Thymus (tissue), 11 donors: ENCODE measurements at regions not wholly inside any gene's neighbourhood (a gene's known extent, or its start where the extent isn't known, plus 50 kb on each side); places are given as distances from the start of the nearest gene placed in this dataset.
A peak's percentile ranks its signal among the peaks of the same experiment; 100 is the strongest.
"Not testable (repeated sequence)": the region's sequence is repeated elsewhere in the genome, so short reads cannot be mapped to it uniquely, and the experiment has no call there.

Experiments
- DNase-seq, 9 donors: peaks; one replicate each; pipeline ENCODE4 v3.0.0-alpha.2; 2013; ENCODE audit warnings: low spot score in 9 of 9, low read depth in 6 of 9, missing footprints in 1 of 9
- H3K27ac ChIP-seq, 2 donors: one replicate each; pipeline ENCODE4 v1.5.1; 2013; ENCODE audit warnings: control low read depth in 1 of 2, low read depth in 1 of 2, low read length in 1 of 2, mild to moderate bottlenecking in 1 of 2, moderate library complexity in 1 of 2
- H3K27me3 ChIP-seq, 2 donors: one replicate each; pipeline ENCODE4 v1.5.1; 2013; ENCODE audit warnings: low read length in 1 of 2; ENCODE audit not compliant: control insufficient read depth in 2 of 2, insufficient read depth in 1 of 2
- H3K36me3 ChIP-seq, 2 donors: one replicate each; pipeline ENCODE4 v1.5.1; 2013; ENCODE audit warnings: low read length in 1 of 2, mild to moderate bottlenecking in 1 of 2, moderate library complexity in 1 of 2; ENCODE audit not compliant: control insufficient read depth in 2 of 2, insufficient read depth in 2 of 2
- H3K4me1 ChIP-seq, 2 donors: one replicate each; pipeline ENCODE4 v1.5.1; 2013; ENCODE audit warnings: low read length in 2 of 2; ENCODE audit not compliant: control insufficient read depth in 2 of 2, insufficient read depth in 2 of 2
- H3K4me3 ChIP-seq, 2 donors: one replicate each; pipeline ENCODE4 v1.5.1; 2013; ENCODE audit warnings: low read length in 2 of 2, control low read depth in 1 of 2, mild to moderate bottlenecking in 1 of 2
- H3K9me3 ChIP-seq, 2 donors: one replicate each; pipeline ENCODE4 v1.5.1; 2013; ENCODE audit warnings: low read length in 1 of 2, mild to moderate bottlenecking in 1 of 2; ENCODE audit not compliant: control insufficient read depth in 2 of 2, insufficient read depth in 1 of 2
- WGBS: extraction: QIAGEN DNeasy Blood & Tissue Kit; methylation state at CpG from one replicate; pipeline ENCODE4 v1.1.7; 2013; 5-methylcytosine and 5-hydroxymethylcytosine counted together
- donor health status: healthy.

DNA sequence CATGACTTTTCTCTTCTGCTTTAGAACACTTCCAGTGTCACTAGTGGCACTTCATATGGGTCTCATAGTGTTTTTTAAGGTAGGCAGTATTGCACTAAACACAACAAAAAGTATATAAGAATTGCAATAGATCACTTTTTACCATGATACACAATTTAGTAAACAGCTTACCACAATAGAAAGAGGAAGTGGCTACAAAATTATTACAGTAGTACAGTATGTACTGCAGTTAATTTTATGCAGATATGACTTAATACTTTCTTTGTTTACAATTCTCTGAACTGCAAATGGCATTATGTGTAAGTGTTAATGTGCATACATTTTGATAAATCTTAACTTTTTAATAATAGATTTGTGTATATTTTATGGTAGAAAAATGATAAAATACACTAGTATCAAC is 157.3 kb downstream of the RRAGB start:
- H3K4me1 ChIP-seq = no peaks in the 10 kb centered on the region
- H3K27ac ChIP-seq = no peak overlapping the region
- no peak overlapping the region for H3K4me3 ChIP-seq
- no peaks in the 10 kb centered on the region for H3K36me3 ChIP-seq
- no peaks in the 10 kb centered on the region for H3K9me3 ChIP-seq
- no peak for DNase-seq
- H3K27me3 ChIP-seq = no peaks in the 10 kb centered on the region

DNA sequence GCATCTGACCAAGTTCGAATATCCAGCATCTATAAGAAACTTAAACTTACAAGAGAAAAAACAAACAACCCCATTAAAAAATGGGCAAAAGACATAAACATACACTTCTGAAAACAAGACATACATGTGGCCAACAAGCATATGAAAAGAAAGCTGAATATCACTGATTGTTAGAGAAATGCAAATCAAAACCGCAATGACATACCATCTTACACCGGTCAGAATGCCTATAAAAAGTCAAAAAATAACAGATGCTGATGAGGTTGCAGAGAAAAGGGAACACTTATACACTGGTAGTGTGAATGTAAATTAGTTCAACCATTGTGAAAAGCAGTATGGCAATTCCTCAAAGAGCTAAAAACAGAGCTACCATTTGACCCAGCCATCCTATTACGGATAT is 166.0 kb downstream of the RRAGB start:
- not testable (repeated sequence) for H3K27ac ChIP-seq, H3K27me3 ChIP-seq, DNase-seq, H3K9me3 ChIP-seq, H3K4me1 ChIP-seq, H3K4me3 ChIP-seq, H3K36me3 ChIP-seq
- WGBS = 97% methylated on average over 4 of the region's 4 CpGs

DNA sequence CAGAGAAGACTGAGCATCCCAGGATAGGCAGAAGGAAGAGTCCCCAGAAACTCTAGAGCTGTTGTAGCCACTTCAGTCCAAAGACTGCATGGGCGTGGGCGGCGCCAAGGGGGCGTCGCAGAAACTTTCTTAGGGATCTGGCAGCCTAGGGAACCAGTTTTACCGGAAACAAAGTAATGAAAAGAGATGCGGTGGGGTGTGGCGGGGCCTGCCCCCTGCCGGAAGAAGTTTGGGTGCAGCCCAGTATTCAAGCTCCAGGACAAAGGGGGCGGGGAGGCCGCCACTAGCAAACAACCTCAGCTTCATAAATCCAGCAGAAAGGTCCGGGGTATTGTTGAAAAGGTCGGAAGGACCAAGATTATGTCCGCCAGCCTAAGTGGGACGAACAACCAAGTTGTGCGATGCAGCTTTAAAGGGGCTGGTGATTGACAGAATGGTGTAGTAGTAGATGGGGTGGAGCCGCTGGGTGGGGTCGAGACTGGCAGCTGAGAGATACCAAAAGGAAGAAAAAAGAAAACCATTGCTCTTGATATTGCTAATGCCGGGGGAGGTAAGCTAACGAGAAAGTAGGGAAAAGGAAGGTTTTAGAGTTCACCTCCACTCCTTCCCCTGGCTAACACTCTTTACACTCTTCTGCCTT is 190.5 kb downstream of the RRAGB start:
- no peaks in the 10 kb centered on the region for H3K36me3 ChIP-seq
- H3K9me3 ChIP-seq = no peaks in the 10 kb centered on the region
- H3K27ac ChIP-seq = peak overlapping the region; percentile 36 to 65
- peaks cover 0 to 5% of the 10 kb centered on the region in 2 donors for H3K4me1 ChIP-seq
- WGBS = under 1% methylated on average over 20 of the region's 20 CpGs
- DNase-seq = peak in 6 of 9 donors; percentile 9 to 71 (median 30)
- no peaks in the 10 kb centered on the region for H3K27me3 ChIP-seq
- H3K4me3 ChIP-seq = peak overlapping the region; percentile 60 to 71

DNA sequence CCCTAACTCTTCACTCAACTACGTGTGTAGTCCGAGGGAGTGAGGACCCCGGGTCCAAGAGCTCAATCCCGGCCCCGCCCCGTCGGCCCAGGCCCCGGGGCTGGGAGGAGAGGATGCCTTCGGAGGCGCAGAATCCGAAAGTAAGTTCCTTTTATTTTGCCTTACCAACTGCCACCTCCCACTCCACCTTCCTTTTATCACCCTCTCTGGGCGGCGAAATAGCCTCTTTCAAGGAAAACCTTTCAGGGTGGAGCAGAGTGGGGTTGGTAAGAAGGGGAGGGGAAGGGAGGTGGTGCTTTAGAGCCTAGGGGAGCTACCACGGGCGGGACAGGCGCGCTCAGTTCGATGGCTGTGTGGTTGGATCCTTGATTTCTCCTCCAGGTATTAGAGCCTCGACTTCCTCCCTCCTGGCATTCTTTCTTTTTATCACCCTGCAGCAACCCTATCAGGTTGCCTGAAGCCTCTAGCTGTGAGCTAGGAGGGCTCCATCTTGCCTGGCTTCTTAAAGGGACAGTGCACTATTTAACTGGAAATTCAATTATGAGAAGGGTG is 191.2 kb downstream of the RRAGB start:
- Histone ChIP-seq H3K4me3 (peak overlapping the region; percentile 60 to 71), H3K27me3 (no peaks in the 10 kb centered on the region), H3K27ac (peak overlapping the region; percentile 47 to 65), H3K9me3 (no peaks in the 10 kb centered on the region), H3K36me3 (no peaks in the 10 kb centered on the region), H3K4me1 (peaks cover 0 to 5% of the 10 kb centered on the region in 2 donors)
- peak in 6 of 9 donors; percentile 1 to 47 (median 12) for DNase-seq
- 1% methylated on average over 19 of the region's 19 CpGs for WGBS

DNA sequence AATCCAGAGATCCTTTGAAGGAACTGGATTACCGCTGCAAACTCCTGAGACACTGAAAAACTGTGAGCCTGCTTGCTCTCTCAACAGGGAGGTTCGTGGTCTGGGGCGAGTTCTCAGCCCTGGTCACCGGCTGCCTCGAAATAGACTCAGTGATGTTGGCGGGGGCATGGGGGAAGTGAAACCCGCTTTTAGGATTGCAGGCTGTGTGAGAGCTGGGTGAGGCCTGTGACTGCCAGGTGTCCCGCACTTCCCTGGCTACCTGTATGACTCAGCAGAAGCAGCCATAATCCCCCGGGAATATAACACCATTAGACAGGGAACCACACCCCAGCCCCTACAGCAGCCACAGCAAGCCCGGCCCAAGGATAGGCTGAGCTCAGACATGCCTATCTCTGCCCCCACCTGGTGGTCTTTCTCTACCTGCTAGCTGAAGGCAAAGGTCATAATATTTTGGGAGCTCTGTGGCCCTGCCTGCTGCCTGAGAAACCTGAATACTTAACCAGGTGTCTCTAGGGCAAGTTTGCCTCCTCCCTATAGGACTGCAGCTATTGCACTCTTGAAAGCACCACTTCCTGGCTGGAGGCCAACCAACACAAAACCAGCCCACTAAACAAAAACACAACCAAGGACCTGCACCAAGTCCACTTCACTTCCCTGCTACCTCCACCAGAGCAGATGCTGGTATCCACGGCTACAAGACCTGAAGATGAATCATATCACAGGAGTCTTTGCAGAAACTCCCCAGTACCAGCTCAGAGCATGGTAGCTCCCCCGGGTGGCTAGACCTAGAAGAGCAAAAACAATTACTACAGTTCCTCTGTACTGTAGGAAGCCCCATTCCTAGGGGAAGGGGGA is 202.0 kb downstream of the RRAGB start:
- DNase-seq = no peak
- Histone ChIP-seq H3K4me3 (no peak overlapping the region), H3K27me3 (no peaks in the 10 kb centered on the region), H3K9me3 (peaks cover 0 to 6% of the 10 kb centered on the region in 2 donors), H3K36me3 (no peaks in the 10 kb centered on the region), H3K27ac (no peak overlapping the region), H3K4me1 (no peaks in the 10 kb centered on the region)
- WGBS = 82% methylated on average over 12 of the region's 12 CpGs

DNA sequence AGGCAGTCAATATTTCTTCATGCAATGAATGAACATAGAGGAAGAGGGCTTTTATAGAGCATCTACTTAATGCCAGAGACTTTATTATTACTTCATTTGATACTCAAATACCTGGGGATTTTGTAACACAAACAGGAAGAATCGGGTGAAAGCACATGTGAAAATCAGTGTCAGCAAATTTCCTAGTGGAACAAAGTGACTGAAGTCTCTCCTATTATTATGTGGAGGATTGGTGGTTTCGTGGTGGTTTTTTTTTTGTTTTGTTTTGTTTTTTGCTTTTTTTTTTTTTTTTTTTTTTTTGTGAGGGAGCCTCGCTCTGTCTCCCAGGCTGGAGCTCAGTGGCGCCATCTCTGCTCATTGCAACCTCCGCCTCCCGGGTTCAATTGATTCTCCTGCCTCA is 207.0 kb downstream of the RRAGB start:
- Histone ChIP-seq H3K36me3 (no peaks in the 10 kb centered on the region), H3K27me3 (no peaks in the 10 kb centered on the region), H3K9me3 (peaks cover 0 to 2% of the 10 kb centered on the region in 2 donors), H3K4me1 (no peaks in the 10 kb centered on the region), H3K27ac (no peak overlapping the region), H3K4me3 (no peak overlapping the region)
- DNase-seq = no peak
- WGBS = 91% methylated on average over 6 of the region's 6 CpGs

DNA sequence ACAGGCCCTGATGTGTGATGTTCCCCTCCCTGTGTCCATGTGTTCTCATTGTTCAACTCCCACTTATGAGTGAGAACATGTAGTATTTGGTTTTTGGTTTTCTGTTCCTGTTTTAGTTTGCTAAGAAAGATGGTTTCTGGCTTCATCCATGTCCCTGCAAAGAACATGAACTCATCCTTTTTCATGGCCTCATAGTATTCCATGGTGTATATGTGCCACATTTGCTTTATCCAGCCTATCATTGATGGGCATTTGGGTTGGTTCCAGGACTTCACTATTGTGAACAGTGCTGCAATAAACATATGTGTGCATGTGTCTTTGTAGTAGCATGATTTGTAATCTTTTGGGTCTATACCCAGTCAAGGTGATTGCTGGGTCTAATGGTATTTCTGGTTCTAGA is 211.0 kb downstream of the RRAGB start:
- H3K27ac ChIP-seq, H3K4me3 ChIP-seq, DNase-seq, H3K9me3 ChIP-seq, H3K36me3 ChIP-seq, H3K4me1 ChIP-seq, H3K27me3 ChIP-seq: not testable (repeated sequence)
